Stimulated activated CD4-positive, alpha-beta T cell treated with anti-CD3 and anti-CD28 coated beads, Interleukin-12 subunit alpha, Interleukin-12 subunit beta, amount 100 ng/mL, for 24 hours (primary cell): ENCODE measurements at regions not wholly inside any gene's neighbourhood (a gene's known extent, or its start where the extent isn't known, plus 50 kb on each side); places are given as distances from the start of the nearest gene placed in this dataset.

Experiments
- DNase-seq, 2 experiments: peaks; one replicate each; pipeline ENCODE4 v3.0.0-alpha.2; 2020; ENCODE audit warnings: low read depth in 2 of 2

DNA sequence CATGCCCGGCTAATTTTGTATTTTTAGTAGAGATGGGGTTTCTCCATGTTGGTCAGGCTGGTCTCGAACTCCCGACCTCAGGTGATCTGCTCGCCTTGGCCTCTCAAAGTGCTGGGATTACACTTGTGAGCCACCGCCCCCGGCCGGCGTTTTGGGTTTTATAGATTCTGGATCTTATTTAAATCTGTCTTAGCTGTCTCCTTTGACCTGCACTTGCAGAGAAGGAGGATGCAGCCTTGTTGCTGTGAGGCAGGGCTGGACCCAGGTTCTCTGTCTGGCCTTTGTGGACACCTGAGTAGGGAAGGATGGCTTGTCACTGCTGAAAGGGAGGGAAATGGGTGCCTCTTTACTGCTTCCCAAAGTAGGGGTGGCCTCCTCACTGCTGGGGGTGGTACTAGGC lies 83.0 kb upstream of the HS6ST1 start:
- DNase-seq, result no peak

DNA sequence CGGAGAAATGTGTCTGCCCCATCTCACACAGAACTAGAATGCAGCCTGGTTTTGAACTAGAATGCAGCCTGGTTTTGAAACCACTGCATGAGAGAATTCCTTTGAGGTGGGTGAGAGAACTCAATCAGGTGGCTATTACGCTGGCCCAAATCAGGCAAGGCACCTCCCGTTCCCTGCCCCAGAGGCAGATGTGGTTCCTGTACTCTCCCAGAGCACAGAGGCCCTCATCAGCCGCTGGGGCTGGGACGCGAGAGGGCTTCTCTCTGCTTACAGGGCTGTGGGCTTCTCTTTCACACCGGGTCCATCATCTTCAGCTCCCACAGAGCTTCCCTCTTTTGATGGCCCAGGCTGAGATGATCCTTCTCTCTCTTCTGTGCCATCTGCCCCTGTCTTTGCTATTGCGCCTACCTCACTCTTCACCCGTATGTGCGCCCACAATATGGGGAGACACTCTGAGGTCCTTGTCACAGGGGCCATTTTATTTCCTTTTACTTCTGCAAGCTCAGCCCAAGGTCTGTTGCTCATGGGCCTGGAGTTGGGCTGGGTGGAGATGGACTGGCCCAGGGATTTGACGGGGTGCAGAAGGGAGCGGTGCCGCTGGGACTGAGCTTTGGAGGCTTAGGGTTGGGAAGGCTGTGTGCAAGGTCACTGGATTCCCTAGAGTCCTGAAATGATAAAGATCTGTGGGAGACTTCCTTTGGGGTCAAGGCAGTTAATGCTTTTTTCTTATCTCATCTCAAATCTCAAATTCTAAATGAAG lies 84.4 kb upstream of the HS6ST1 start:
- no peak for DNase-seq

DNA sequence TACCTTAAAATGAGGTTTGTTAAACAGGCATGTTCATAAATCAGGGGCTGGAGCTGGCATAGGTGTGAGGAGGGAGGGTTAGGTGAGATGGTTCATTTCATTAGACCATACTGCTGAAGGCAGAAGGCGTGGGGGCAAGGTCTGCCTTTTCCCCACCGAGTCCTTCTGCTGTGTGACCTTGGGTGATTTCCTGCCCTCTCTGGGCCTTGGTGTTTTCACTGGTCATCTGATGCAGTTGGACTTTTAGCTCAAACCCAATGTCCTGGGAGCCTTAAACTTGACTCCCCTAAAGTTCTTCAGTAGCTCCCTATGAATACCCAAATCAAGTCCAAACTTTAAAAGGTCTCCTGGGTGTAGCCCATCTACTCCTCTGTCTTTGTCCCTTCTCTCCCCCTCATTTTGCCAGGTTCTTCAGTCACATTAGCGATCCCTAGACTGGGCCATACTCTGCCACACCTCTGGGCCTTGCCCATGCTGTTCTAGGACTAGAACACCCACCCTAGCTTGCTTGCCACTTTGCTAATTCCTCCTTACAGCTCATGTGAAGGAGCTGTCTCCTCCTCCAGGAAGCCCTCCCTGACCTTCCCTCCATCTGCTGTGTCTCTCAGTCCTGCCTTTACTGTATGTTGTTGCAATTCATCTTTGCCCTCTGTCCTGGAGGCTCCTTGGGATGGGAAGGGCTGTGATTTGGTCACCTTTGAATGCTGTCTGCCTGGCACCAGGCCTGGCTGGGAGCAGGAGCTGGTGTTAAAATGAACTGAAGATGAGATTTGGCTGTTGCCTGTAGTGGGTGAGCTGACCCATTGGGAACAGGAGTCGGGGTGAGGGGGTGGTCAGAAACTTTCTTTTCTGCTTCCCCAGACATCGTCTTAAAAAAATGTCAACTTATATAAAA lies 85.4 kb upstream of the HS6ST1 start:
- DNase-seq, result no peak

DNA sequence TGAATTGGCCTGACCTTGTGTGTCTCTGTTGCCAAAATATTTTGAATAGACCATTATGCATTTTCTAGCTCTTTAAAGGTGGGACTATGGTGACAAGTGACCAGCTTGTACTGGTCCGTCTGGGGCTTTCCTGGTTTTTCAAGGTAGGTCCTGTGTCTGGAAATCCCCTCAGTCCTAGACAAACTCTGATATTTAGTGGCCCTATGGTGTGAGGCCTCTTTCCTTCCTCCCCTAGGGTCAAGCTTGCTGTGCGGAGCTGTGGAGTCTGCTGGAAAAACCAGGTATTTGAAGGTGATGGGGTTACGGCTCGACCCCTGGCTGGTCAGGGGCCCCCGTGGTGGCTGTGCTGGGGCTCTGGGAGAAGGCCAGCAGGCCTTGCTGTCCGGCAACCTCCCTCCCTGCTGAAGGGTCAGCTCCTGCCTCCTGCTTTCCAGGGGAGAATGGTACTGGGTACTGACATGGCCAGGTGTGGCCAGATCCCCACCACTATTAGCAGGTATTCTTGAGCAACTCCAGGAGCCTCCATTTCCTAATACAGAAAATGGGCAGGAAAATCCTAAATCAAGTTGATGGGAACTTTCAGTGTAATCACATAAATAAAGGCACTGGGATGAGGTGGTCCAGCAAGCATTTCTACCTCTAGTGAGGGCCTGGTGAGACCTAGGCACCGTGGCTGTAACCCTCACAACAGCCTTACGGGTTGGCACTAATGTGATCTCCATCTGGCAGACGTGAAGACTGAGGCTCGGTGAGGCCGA lies 86.2 kb upstream of the HS6ST1 start:
- DNase-seq, result no peak

DNA sequence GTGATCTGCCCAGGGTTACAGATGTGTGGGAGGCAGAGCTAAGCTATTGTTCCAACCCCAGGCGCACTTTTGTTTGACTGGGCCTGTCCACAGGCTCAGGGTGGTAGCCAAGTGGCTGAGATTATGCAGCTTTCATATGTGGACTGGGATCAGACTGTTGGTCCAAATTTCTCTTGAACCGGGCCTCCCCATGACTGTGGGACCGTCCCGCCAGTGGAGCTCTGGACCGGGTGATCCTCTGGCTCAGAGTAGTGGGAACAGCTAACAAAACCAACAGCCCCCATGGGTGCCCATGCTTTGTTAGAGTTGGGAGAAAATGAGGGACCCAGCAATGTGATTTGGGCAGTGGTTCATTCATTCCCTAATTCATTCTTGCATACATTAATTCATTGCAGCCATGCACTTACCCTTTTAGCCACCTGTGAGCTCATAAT lies 86.8 kb upstream of the HS6ST1 start:
- no peak for DNase-seq

DNA sequence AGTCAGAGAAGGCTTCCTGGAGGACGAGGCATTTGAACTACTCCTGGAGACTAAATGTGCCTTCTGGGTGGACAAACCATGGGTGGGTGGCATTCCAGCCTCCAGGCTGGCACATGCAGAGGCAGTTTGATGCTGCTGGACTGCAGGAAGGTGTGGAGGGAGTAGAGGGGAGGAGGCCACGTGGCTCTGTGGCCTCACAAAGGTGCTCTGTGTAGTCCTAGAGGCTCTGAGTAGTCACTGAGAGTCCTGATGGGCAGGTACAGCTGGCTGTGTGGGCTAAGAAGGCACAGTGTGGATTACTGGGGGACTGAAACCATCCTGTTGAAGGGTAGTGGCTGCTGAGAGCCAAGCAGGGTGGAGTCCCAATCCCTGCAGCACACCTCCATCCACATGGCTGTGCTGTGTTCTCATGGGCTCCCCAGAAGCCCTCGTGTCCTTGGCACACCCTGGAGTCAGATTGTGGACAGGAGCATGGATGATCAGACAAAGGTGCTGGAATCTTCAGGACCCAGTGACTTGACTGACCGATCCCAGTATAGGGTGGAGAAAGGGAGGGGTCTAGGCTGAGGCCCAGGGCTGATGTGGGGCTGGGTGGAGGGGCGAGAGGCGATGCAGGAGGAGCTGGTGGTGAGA lies 87.4 kb upstream of the HS6ST1 start:
- DNase-seq, result no peak

DNA sequence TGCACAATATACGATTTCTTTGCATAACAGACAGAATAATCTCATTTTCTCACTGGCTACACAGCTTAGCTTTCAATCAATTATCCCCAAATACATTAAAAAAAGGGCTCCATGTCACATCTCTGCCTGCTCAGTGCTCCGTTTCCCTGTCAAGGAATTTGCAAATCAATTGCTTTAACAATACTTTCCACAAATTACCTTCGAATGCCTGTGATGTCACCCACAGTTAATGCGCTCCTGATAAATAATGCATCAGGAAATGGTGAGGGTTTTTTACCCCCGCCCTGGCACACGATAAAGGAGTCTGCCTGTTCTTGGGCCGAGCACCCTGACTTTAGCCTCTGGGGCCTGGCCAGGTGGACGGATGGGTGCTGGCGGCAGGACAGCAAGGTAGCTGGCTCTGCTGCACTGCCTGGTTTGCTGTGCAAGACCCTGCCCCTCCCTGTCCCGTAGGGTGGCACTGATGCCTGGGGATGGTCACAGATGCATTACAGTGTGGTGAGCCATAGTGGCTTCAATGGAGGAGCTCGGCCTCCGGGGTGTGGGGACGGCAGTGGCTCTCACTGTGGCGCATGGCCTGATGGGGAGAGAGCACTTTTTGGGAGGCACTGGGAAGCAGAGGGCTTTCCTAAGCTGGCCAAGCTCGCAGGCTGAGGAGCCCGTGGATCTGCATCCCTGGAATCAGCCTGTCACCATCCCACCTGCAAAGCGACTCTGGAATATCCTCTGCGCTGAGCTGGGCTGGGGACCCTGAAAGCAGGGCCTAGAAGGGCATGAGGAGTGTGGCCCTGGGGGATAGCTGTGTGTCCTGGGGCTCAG lies 88.3 kb upstream of the HS6ST1 start:
- DNase-seq, result no peak

DNA sequence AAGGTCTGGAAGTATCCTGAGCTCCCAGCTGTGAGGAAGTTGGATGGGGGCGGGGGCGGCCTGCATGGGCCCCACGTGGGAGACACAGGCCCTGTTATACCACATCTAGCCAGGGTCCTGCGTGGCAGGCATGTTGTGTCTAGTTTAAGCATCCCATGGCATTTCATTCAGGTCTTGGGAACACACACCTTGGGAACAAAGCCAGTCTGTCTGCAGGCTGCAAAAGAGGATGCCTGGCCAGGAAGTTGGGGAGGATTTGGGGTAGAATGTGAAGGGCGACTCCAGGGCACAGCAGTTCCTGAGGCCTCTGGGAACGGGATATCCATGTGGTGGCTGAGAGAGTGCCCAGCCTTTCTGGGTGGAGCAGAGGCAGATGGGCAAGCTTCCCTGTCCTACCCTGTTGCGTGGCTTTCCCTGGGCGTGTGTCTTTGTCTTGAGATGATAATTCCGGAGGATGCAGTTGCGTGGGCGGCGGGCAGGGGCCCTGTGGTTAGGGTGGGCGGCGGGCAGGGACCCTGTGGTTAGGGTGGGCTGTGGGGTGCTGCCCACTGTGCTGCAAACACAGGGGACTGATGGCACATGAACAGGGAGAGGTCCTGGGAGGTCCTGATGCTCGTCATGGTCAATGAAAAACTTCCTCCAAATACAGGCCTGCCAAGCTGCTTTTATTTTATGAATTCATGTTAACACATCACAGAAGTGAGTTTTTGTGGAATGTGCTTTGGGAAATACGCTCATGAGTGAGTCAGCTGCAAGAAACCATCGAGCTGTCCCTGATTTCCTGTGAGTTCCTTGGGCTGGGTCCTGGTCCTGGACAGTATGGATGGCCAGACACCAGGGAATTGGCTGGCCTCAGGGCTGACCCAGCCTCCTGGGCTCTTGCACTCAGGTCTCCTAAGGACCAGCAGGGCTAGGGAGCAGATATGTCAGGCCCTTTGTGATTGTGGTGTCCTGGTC lies 90.0 kb upstream of the HS6ST1 start:
- DNase-seq, result no peak

DNA sequence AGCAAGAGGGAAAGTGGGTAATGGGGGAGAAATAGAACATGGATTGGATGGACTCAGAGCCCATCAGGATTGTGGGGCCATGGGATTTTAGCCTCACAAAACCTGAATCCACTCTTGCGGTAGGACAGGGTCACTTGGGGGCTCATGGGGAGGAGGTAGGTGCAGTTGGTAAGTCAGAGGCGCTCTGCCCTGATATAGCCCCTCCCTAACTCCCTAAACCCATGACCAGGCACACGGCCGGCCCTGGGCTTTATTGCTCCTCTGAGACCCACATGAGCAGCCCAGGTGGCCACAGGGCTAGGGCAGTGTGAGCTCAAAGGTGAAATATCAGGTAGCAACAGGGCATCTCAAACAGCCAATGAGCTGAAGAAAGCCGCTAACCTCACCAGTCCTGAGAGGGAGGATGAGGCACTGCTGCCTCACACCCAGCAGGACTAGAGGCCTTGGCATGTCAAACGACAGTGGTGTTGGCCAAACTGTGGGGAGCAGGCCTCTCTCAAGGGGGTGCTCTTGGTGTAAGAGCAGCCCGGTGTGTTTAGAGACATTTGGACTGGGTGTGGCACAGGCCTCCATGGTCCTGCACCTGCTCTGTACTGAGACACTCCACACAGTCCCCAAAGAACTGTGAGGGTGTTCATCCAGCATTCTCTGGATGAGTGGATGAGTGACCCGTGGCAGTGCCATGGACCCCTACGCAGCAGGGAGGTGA lies 90.8 kb upstream of the HS6ST1 start:
- DNase-seq, result no peak

DNA sequence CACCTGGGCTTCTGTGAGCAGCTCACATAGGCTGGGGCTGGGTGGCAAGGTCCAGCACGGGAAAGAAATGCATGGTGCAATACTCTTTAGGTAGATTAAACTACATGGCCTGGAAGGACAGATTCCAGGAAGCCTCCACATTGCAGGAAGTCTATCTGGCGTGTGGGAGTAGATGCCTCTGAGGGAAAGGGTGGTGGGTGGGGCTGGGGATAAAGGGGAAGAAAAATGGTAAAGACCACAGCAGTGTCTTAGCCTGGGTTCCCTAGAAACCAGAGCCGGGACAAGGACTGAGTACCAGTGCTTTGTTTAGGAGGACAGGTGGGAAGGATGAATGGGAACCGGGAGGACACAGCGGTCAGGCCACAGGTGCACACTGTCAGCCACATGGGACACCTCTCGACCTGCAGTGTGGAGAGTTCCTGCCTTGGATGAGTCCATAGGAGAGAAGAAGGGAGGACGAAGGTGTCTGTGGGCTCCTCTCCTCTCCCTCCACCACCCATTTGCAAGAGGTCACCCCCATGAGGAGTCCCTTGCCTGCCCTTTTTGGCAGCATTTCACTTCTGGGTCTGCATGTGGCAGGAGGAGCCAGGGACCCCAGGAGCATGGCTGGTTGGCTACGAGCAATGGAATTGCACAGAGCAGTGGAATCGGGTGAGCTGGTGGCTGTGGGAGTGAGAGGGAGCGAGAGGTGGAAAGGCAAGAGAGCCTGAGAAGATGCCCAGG lies 91.5 kb upstream of the HS6ST1 start:
- DNase-seq, result no peak

DNA sequence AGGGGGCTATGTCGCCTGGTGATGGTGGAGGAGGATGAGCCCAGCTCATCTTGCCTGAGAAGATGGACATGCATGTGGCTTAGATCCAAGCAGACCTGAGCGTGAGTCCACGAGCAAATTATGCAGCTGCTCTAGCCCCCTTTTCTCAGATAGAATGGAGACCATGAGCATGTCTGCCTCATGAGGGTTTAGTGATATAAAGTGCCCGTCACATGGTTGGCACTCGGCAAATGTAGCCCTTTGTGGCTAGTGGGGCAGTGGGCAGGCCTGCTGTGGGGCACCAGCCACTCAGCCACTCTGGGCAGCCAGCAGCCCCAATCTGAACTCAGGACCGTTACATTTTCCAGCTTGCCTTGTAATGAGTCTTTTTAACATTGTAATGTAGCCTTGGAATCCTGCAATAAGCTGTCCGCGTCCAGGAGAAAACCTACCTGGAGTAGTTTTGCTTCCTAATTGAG lies 92.1 kb upstream of the HS6ST1 start:
- no peak for DNase-seq

DNA sequence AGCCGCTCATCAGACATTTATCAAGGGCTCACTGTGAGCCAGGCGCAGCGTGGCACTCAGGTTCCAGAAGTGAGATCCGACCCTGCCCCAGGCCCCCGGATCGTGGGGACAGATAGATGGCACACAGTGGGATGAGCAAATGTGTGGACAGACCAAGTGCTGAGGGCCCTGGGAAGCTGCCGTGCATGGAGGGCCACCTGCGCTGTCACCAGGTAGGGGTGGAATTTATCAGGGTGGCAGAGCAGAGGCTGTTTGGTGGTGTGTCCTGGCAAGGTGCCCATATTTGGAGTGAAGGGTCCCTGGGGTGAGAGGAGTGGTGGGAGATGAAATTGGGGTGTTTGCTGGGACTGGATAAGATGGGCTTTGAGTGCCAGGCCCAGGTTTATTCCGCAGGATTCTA lies 92.8 kb upstream of the HS6ST1 start:
- DNase-seq, result no peak

DNA sequence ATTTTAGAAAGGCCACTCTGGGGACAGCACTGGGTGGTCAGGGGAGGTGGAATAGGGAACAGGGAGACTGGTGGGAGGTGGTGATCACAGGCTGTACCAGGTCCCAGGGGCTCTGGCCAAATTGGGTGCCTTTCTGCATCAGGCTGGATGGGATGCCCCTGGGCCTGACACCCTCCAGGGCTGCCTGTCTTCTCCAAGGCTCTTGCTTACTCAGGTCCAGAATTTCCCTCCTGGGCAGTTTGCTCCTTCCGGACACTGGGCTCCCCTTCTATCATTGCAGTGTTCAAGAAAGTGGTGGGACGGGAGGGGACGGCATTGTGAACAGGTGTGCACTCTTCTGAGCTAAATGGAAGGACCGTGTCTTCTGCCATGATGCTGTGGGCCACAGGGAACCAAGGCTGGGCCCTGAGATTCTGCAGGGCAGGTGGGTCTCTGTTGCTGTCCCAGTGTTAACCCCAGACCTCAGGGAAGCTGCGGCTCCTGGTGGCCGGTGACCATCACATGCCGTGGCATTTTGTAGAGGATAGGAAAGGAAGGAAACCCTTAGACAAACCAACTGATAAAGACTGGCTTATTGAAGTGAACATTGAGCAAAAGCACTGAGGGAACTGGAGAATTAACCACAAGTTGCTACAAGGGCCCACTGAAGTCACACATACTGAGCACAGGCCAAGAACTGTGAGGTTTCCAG lies 93.7 kb upstream of the HS6ST1 start:
- DNase-seq, result no peak

DNA sequence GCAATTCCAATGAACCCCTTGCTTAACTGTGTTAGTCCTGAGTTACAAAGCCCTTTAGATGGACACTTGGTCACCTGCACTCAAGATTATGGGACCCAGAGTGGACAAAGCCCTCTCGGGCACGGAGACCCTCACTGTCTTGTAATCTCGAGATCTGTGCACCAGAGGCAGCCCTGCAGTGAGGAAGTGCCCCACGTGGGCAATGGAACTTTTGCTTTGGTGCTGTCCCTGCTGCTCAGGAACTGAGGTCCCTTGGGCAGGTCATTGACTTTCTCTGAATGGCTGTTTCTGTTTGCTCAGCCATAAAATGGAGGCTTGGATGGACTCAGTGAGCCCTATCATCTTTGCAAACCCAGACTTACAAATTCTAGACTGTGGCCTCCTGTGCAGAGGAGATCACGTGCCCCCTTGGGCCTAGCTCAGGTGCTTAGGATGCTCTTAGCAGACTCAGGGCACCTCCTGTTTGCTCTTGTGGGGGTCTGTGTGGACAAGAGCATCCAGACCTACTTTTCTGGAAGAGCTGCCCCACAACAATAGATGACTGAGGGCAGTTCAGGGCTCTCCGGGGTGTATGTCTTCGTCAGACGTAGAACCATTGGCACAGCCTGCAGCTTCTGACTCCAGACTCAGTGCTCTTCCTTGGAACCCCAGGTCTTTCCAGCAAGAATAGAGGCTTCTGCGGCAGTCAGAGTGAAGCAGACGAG lies 94.5 kb upstream of the HS6ST1 start:
- DNase-seq, result no peak

DNA sequence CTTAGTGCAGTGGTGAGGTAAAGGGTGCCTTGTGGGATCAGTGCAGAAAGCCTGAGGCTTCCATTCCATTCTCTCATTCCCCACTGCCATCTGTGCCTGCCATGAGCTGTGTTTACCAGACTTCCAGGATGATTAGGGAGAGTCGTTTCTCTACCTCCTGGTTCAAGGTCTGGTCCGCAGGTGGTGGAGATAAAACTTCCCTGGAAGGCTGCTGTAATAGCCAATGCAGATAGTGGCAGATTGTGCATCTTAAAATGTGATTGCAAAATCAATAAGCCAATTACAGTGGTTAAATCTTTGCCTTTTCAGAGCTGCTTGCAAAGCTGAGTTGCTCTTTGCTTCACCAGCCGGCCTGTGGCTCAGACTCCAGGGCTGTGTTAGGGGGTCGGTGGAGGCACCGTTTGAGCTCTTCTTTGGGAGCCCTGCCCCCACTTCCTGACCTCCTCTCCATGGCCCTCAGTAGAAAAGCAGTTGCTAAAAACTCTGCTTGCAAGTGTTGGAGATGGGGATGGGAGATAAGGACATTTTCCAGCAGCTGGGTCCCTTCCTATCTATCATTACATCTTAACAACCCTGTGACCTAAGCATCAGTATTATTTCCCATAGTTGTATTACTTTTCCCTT lies 95.2 kb upstream of the HS6ST1 start:
- DNase-seq, result no peak

DNA sequence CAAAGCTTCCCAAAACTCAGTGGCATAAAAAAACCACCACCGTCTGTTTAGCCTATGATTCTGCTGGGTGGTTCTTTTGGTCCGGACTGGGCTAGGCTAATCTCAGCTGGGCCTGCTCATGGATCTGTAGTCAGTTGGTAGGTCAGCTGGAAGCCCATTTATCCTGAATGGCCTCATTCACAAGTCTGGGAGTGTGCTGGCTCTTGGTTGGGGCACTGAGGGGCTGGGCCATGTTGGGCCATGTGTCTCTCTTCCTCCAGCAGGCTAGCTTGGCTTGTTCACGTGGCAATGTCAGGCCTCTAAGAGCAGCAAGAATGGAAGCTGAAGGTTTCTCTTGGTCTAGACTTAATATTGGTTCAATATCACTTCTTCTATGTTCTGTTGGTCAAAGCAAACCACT lies 95.7 kb upstream of the HS6ST1 start:
- DNase-seq, result no peak
